ENCODE measurements at regions not wholly inside any gene's neighbourhood (a gene's known extent, or its start where the extent isn't known, plus 50 kb on each side); places are given as distances from the start of the nearest gene placed in this dataset.

- no peak for TF ChIP-seq GATA2 (IDR thresholded peaks at IDR 0.05; ENCODE audit: low read depth, low read length)
- TF ChIP-seq GATA3 (IDR thresholded peaks at IDR 0.05; ENCODE audit: low read depth, low read length) = no peak
Measured at GRCh38 chr2:160672211-160672610, 178.6 kb upstream of the RBMS1 start.
